ENCODE measurements at regions not wholly inside any gene's neighbourhood (a gene's known extent, or its start where the extent isn't known, plus 50 kb on each side); places are given as distances from the start of the nearest gene placed in this dataset.

- ATAC-seq (no peak), DNase-seq (no peak)
- Histone ChIP-seq H3K36me3 (ENCODE audit: low read depth) (no peaks in the 10 kb centered on the region), H3K4me1 (ENCODE audit: low read depth) (no peaks in the 10 kb centered on the region), H3K9me3 (no peaks in the 10 kb centered on the region), H3K4me3 (no peak overlapping the region)
- intact Hi-C loops (cut with DNase I, micrococcal nuclease), result no loop called here
- no peak for TF ChIP-seq CTCF (IDR thresholded peaks at IDR 0.05)
Observed at GRCh38 chr6:37115236-37115895, 54.6 kb upstream of the PIM1 start.

GRCh38 chr6:37116326-37116725 lies 53.6 kb upstream of the PIM1 start:
- Histone ChIP-seq H3K4me3 (no peak overlapping the region), H3K9me3 (no peaks in the 10 kb centered on the region), H3K4me1 (ENCODE audit: low read depth) (no peaks in the 10 kb centered on the region), H3K36me3 (ENCODE audit: low read depth) (no peaks in the 10 kb centered on the region)
- intact Hi-C loops (cut with DNase I, micrococcal nuclease), result no loop called here
- ATAC-seq (no peak), DNase-seq (no peak)
- no peak for TF ChIP-seq CTCF (IDR thresholded peaks at IDR 0.05)

GRCh38 chr6:37119387-37119886 lies 50.5 kb upstream of the PIM1 start:
- no peaks in the 10 kb centered on the region for H3K4me1 ChIP-seq (ENCODE audit: low read depth)
- no peaks in the 10 kb centered on the region for H3K9me3 ChIP-seq
- H3K36me3 ChIP-seq (ENCODE audit: low read depth), result no peaks in the 10 kb centered on the region
- H3K4me3 ChIP-seq, result no peak overlapping the region
- no peak for TF ChIP-seq CTCF (IDR thresholded peaks at IDR 0.05)
- intact Hi-C loops (cut with DNase I, micrococcal nuclease), result no loop called here
- DNase-seq, result no peak
- no peak for ATAC-seq

All from mucosa of descending colon (tissue), 3 donors.